ENCODE measurements at regions not wholly inside any gene's neighbourhood (a gene's known extent, or its start where the extent isn't known, plus 50 kb on each side); places are given as distances from the start of the nearest gene placed in this dataset.
"Not testable (repeated sequence)": the region's sequence is repeated elsewhere in the genome, so short reads cannot be mapped to it uniquely, and the experiment has no call there.

- no peaks in the 10 kb centered on the region for H3K9me2 ChIP-seq (replicated peaks; ENCODE audit: insufficient read depth, low read length)
- H3K4me3 ChIP-seq (ENCODE audit: insufficient read depth, low read length, poor library complexity, severe bottlenecking), result no peak overlapping the region
- no peak overlapping the region for H3K9ac ChIP-seq (ENCODE audit: low read length)
- no peak overlapping the region for H3K4me2 ChIP-seq (ENCODE audit: low read depth, low read length, poor library complexity, severe bottlenecking)
- no peaks in the 10 kb centered on the region for H3K27me3 ChIP-seq (ENCODE audit: low read length)
- H3F3A ChIP-seq (ENCODE audit: insufficient read depth), result no peaks in the 10 kb centered on the region
- H2AFZ ChIP-seq (ENCODE audit: low read depth, low read length, severe bottlenecking), result no peak overlapping the region
- no peaks in the 10 kb centered on the region for H3K9me3 ChIP-seq (ENCODE audit: insufficient read depth, low read length)
- H3K36me3 ChIP-seq (ENCODE audit: low read length), result no peaks in the 10 kb centered on the region
- H3K27ac ChIP-seq (ENCODE audit: low read depth, low read length), result no peak overlapping the region
- H4K20me1 ChIP-seq (ENCODE audit: low read depth, low read length), result no peaks in the 10 kb centered on the region
- TF ChIP-seq CTCF (IDR thresholded peaks at IDR 0.05; ENCODE audit: insufficient read depth, low read length, poor library complexity, severe bottlenecking), result no peak
- TF ChIP-seq EZH2phosphoT487 (conservative IDR thresholded peaks at IDR 0.05; ENCODE audit: low read length), result no peak
- H3K79me2 ChIP-seq (ENCODE audit: insufficient read depth, low read length), result no peaks in the 10 kb centered on the region
Observed at GRCh38 chr13:107612376-107612775, 603.0 kb downstream of the LIG4 start.

- H3K27ac ChIP-seq (ENCODE audit: low read depth, low read length), result no peak overlapping the region
- no peak for TF ChIP-seq EZH2phosphoT487 (conservative IDR thresholded peaks at IDR 0.05; ENCODE audit: low read length)
- TF ChIP-seq CTCF (IDR thresholded peaks at IDR 0.05; ENCODE audit: insufficient read depth, low read length, poor library complexity, severe bottlenecking), result no peak
Observed at GRCh38 chr13:107608736-107609135, 606.6 kb downstream of the LIG4 start.

GRCh38 chr13:107600971-107601370, 614.4 kb downstream of the LIG4 start:
- H3K9me2 ChIP-seq (replicated peaks; ENCODE audit: insufficient read depth, low read length), result no peaks in the 10 kb centered on the region
- H3K27ac ChIP-seq (ENCODE audit: low read depth, low read length), result no peak overlapping the region
- H3K4me3 ChIP-seq (ENCODE audit: insufficient read depth, low read length, poor library complexity, severe bottlenecking), result no peak overlapping the region
- no peak overlapping the region for H3K4me2 ChIP-seq (ENCODE audit: low read depth, low read length, poor library complexity, severe bottlenecking)
- H2AFZ ChIP-seq (ENCODE audit: low read depth, low read length, severe bottlenecking), result no peak overlapping the region
- H3K9me3 ChIP-seq (ENCODE audit: insufficient read depth, low read length), result no peaks in the 10 kb centered on the region
- TF ChIP-seq CTCF (IDR thresholded peaks at IDR 0.05; ENCODE audit: insufficient read depth, low read length, poor library complexity, severe bottlenecking) (no peak), EZH2phosphoT487 (conservative IDR thresholded peaks at IDR 0.05; ENCODE audit: low read length) (no peak)
- H4K20me1 ChIP-seq (ENCODE audit: low read depth, low read length), result no peaks in the 10 kb centered on the region
- H3F3A ChIP-seq (ENCODE audit: insufficient read depth), result no peaks in the 10 kb centered on the region
- H3K36me3 ChIP-seq (ENCODE audit: low read length), result no peaks in the 10 kb centered on the region
- H3K9ac ChIP-seq (ENCODE audit: low read length), result no peak overlapping the region
- no peaks in the 10 kb centered on the region for H3K79me2 ChIP-seq (ENCODE audit: insufficient read depth, low read length)
- no peaks in the 10 kb centered on the region for H3K27me3 ChIP-seq (ENCODE audit: low read length)

More at GRCh38 chr13:107608736-107609135, 606.6 kb downstream of the LIG4 start:
- Histone ChIP-seq H3K4me2 (ENCODE audit: low read depth, low read length, poor library complexity, severe bottlenecking) (no peak overlapping the region), H3F3A (ENCODE audit: insufficient read depth) (no peaks in the 10 kb centered on the region), H3K79me2 (ENCODE audit: insufficient read depth, low read length) (no peaks in the 10 kb centered on the region), H3K36me3 (ENCODE audit: low read length) (no peaks in the 10 kb centered on the region), H2AFZ (ENCODE audit: low read depth, low read length, severe bottlenecking) (no peak overlapping the region), H3K9ac (ENCODE audit: low read length) (no peak overlapping the region), H3K9me3 (ENCODE audit: insufficient read depth, low read length) (no peaks in the 10 kb centered on the region), H3K4me3 (ENCODE audit: insufficient read depth, low read length, poor library complexity, severe bottlenecking) (no peak overlapping the region), H4K20me1 (ENCODE audit: low read depth, low read length) (no peaks in the 10 kb centered on the region), H3K9me2 (replicated peaks; ENCODE audit: insufficient read depth, low read length) (no peaks in the 10 kb centered on the region), H3K27me3 (ENCODE audit: low read length) (no peaks in the 10 kb centered on the region)

- not testable (repeated sequence) for H3K9ac ChIP-seq (ENCODE audit: low read length); H3K36me3 ChIP-seq (ENCODE audit: low read length); H3K79me2 ChIP-seq (ENCODE audit: insufficient read depth, low read length); H3K27ac ChIP-seq (ENCODE audit: low read depth, low read length); H4K20me1 ChIP-seq (ENCODE audit: low read depth, low read length); H3K4me3 ChIP-seq (ENCODE audit: insufficient read depth, low read length, poor library complexity, severe bottlenecking); H3K9me3 ChIP-seq (ENCODE audit: insufficient read depth, low read length); H3K27me3 ChIP-seq (ENCODE audit: low read length); H2AFZ ChIP-seq (ENCODE audit: low read depth, low read length, severe bottlenecking); H3K9me2 ChIP-seq (replicated peaks; ENCODE audit: insufficient read depth, low read length); H3F3A ChIP-seq (ENCODE audit: insufficient read depth); H3K4me2 ChIP-seq (ENCODE audit: low read depth, low read length, poor library complexity, severe bottlenecking)
Observed at GRCh38 chr13:107596306-107596705, 619.0 kb downstream of the LIG4 start.

All from SU-DHL-6 (cell line).